BJ (cell line): ENCODE measurements at regions not wholly inside any gene's neighbourhood (a gene's known extent, or its start where the extent isn't known, plus 50 kb on each side); places are given as distances from the start of the nearest gene placed in this dataset.

ENCODE experiments used
- CTCF ChIA-PET: fragments of 350-600 bp; formaldehyde crosslinking; extraction: SDS; loops from one replicate; lab custom pipeline; 2021; ENCODE audit warnings: antibody characterized with exemption, inconsistent platforms; lab: Yijun Ruan, JAX
- POLR2A ChIA-PET: fragments of 300-600 bp; sonication (Branson Sonifier 250); formaldehyde crosslinking; extraction: SDS; loops from one replicate; lab custom pipeline; 2021; ENCODE audit warnings: antibody characterized with exemption; lab: Charles Lee
- DNase-seq: peaks from one replicate; pipeline ENCODE4 v3.0.0-alpha.2; 2011; ENCODE audit warnings: low read depth
- H3K27me3 ChIP-seq: 2 replicates; pipeline ENCODE4 v1.6.0; 2011; ENCODE audit warnings: low read length; ENCODE audit not compliant: control insufficient read depth, insufficient read depth
- H3K36me3 ChIP-seq: 2 replicates; pipeline ENCODE4 v1.5.1; 2011; ENCODE audit warnings: low read length; ENCODE audit not compliant: control insufficient read depth, insufficient read depth
- H3K4me3 ChIP-seq: 2 replicates; pipeline ENCODE4 v1.5.1; 2011; ENCODE audit warnings: low read depth, mild to moderate bottlenecking, control low read depth, low read length
- CTCF ChIP-seq: IDR thresholded peaks from 2 replicates; pipeline ENCODE4 v1.5.1; 2011; ENCODE audit warnings: low read depth, mild to moderate bottlenecking, control low read depth, inconsistent platforms, low read length, moderate library complexity; ENCODE audit not compliant: insufficient read depth

- CTCF ChIA-PET: interaction anchor here (1.6 kb wide), 1 partner anchor 36 kb away, joined by 3 read pairs; no protein-coding TSS in a partner anchor
- no peak for DNase-seq
Observed at GRCh38 chr12:3336606-3337311, 154.2 kb upstream of the PRMT8 start.

GRCh38 chr12:3337944-3338343, 153.1 kb upstream of the PRMT8 start:
- no peak for TF ChIP-seq CTCF
- H3K36me3 ChIP-seq: no peaks in the 10 kb centered on the region
- ChIA-PET CTCF (interaction anchor here (1.0 to 1.5 kb wide), 2 partner anchors 12 to 13 kb away, joined by 3 to 4 read pairs; no protein-coding TSS in a partner anchor), POLR2A (no interaction called here)
- no peak for DNase-seq
- H3K27me3 ChIP-seq: peaks cover 4% of the 10 kb centered on the region
- H3K4me3 ChIP-seq: no peak overlapping the region

More at GRCh38 chr12:3336606-3337311, 154.2 kb upstream of the PRMT8 start:
- POLR2A ChIA-PET: no interaction called here
- no peaks in the 10 kb centered on the region; the same call in none of the 2 replicates for H3K27me3 ChIP-seq
- no peak for TF ChIP-seq CTCF
- H3K4me3 ChIP-seq: no peak overlapping the region
- H3K36me3 ChIP-seq: no peaks in the 10 kb centered on the region

GRCh38 chr12:3339221-3339620, 151.8 kb upstream of the PRMT8 start:
- POLR2A ChIA-PET: no interaction called here
- no peak for DNase-seq
- TF ChIP-seq CTCF: no peak
- Histone ChIP-seq H3K4me3 (no peak overlapping the region), H3K36me3 (no peaks in the 10 kb centered on the region), H3K27me3 (peaks cover 4% of the 10 kb centered on the region)
- CTCF ChIA-PET: interaction anchor here (1.5 kb wide), 1 partner anchor 12 kb away, joined by 4 read pairs; no protein-coding TSS in a partner anchor

- DNase-seq: no peak
- ChIA-PET POLR2A (no interaction called here), CTCF (interaction anchor here (0.6 to 2.0 kb wide), 6 partner anchors 41 to 462 kb away, joined by 3 to 7 read pairs (median 4); no protein-coding TSS in a partner anchor)
- H3K27me3 ChIP-seq: peaks cover 4% of the 10 kb centered on the region
- no peak overlapping the region for H3K4me3 ChIP-seq
- H3K36me3 ChIP-seq: no peaks in the 10 kb centered on the region
- TF ChIP-seq CTCF: no peak
Observed at GRCh38 chr12:3341594-3341993, 149.4 kb upstream of the PRMT8 start.

- CTCF ChIA-PET: interaction anchor here (0.6 to 2.0 kb wide), 6 partner anchors 42 to 461 kb away, joined by 3 to 7 read pairs (median 4); no protein-coding TSS in a partner anchor
- peaks cover 4% of the 10 kb centered on the region for H3K27me3 ChIP-seq
Observed at GRCh38 chr12:3342051-3342450, 149.0 kb upstream of the PRMT8 start.

More at GRCh38 chr12:3342051-3342450, 149.0 kb upstream of the PRMT8 start:
- Histone ChIP-seq H3K4me3 (no peak overlapping the region), H3K36me3 (no peaks in the 10 kb centered on the region)
- DNase-seq: no peak
- TF ChIP-seq CTCF: peak; percentile 57
- POLR2A ChIA-PET: no interaction called here
